K562 (cell line): ENCODE measurements at regions not wholly inside any gene's neighbourhood (a gene's known extent, or its start where the extent isn't known, plus 50 kb on each side); places are given as distances from the start of the nearest gene placed in this dataset.
"Not testable (repeated sequence)": the region's sequence is repeated elsewhere in the genome, so short reads cannot be mapped to it uniquely, and the experiment has no call there.

ENCODE experiments used
- CEBPG ChIP-seq, 3 experiments: fragments of 200-800 bp in 1 of 3; sonication (Bioruptor generic) in 1 of 3; sonication (generic) in 1 of 3; formaldehyde crosslinking in 1 of 3; IDR thresholded peaks in 2 of 3; conservative IDR thresholded peaks in 1 of 3; 2 replicates each; pipeline versions ENCODE4 v1.6.1 to v1.8.0; 2016 to 2022; ENCODE audit warnings: missing compliant biosample characterization in 2 of 3, missing genetic modification characterization in 2 of 3, mild to moderate bottlenecking in 1 of 3, missing genetic modification reagents in 1 of 3
- GABPA ChIP-seq: fragments of 200-800 bp; sonication (Bioruptor generic); conservative IDR thresholded peaks from 2 replicates; pipeline ENCODE4 v1.6.1; 2016; ENCODE audit warnings: low read depth, missing genetic modification characterization, missing compliant biosample characterization
- GABPB1 ChIP-seq: sonication (generic); formaldehyde crosslinking; IDR thresholded peaks from 2 replicates; pipeline ENCODE4 v1.8.0; 2022; ENCODE audit warnings: mild to moderate bottlenecking, missing genetic modification reagents
- JUNB ChIP-seq: fragments of 450-650 bp; formaldehyde crosslinking; conservative IDR thresholded peaks from 2 replicates; pipeline ENCODE4 v1.4.0; 2020; ENCODE audit warnings: mild to moderate bottlenecking
- PCBP1 ChIP-seq: fragments of 200-400 bp; formaldehyde crosslinking; IDR thresholded peaks from 2 replicates; pipeline ENCODE4 v1.6.1; 2018; ENCODE audit warnings: mild to moderate bottlenecking, low read depth, low read length; ENCODE audit not compliant: poor library complexity, severe bottlenecking
- RBBP5 ChIP-seq: fragments of 200-600 bp; sonication (generic); IDR thresholded peaks from 2 replicates; pipeline ENCODE4 v1.6.1; 2012; ENCODE audit warnings: borderline replicate concordance, mild to moderate bottlenecking, low read length, control low read depth, inconsistent platforms; ENCODE audit not compliant: insufficient read depth, poor library complexity, severe bottlenecking
- SMAD1 ChIP-seq: fragments of 150-350 bp; IDR thresholded peaks from 2 replicates; pipeline ENCODE4 v1.6.1; 2014; ENCODE audit warnings: low read length, low read depth; ENCODE audit not compliant: partially characterized antibody
- TEAD4 ChIP-seq, 2 experiments: sonication (generic) in 1 of 2; formaldehyde crosslinking in 1 of 2; IDR thresholded peaks; 2 replicates each; pipeline versions ENCODE4 v1.6.1 to v1.8.0; 2012 to 2022; ENCODE audit warnings: borderline replicate concordance in 1 of 2, inconsistent platforms in 1 of 2, low read length in 1 of 2, mild to moderate bottlenecking in 1 of 2, missing genetic modification reagents in 1 of 2
- ZNF561 ChIP-seq: fragments of 450-650 bp; formaldehyde crosslinking; conservative IDR thresholded peaks from 2 replicates; pipeline ENCODE4 v1.4.0; 2020; ENCODE audit warnings: mild to moderate bottlenecking, moderate library complexity
- TF ChIP-seq, protein P1 (sequence below): IDR thresholded peaks from 3 replicates; pipeline ENCODE4 v1.6.1; 2011; ENCODE audit warnings: borderline replicate concordance, mild to moderate bottlenecking; ENCODE audit not compliant: insufficient read length, insufficient read depth
- TF ChIP-seq, protein P2 (sequence below), 2 experiments: IDR thresholded peaks in 1 of 2; conservative IDR thresholded peaks in 1 of 2; 2 replicates each; pipeline ENCODE4 v1.6.1; 2016; ENCODE audit warnings: low read depth in 2 of 2, mild to moderate bottlenecking in 1 of 2, missing compliant biosample characterization in 1 of 2, missing genetic modification characterization in 1 of 2, moderate library complexity in 1 of 2

GRCh38 chr1:224839648-224840300 lies 89.7 kb upstream of the DNAH14 start:
- not testable (repeated sequence) for TF ChIP-seq PCBP1; JUNB (CRISPR knock-in tag); RBBP5; GABPB1 (CRISPR knock-in tag); CEBPG (CRISPR knock-in tag; IDR thresholded peaks at IDR 0.05); CEBPG (tag; conservative IDR thresholded peaks at IDR 0.05 in 1 of 2, IDR thresholded peaks at IDR 0.05 in 1 of 2); SMAD1; GABPA (tag); TEAD4 (IDR thresholded peaks at IDR 0.05; ENCODE audit: low read length); TEAD4 (CRISPR knock-in tag; IDR thresholded peaks at IDR 0.05; ENCODE audit: borderline replicate concordance); ZNF561 (CRISPR knock-in tag)
- TF ChIP-seq, protein P1, sequence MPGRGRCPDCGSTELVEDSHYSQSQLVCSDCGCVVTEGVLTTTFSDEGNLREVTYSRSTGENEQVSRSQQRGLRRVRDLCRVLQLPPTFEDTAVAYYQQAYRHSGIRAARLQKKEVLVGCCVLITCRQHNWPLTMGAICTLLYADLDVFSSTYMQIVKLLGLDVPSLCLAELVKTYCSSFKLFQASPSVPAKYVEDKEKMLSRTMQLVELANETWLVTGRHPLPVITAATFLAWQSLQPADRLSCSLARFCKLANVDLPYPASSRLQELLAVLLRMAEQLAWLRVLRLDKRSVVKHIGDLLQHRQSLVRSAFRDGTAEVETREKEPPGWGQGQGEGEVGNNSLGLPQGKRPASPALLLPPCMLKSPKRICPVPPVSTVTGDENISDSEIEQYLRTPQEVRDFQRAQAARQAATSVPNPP, result not testable (repeated sequence)
- TF ChIP-seq, protein P2, sequence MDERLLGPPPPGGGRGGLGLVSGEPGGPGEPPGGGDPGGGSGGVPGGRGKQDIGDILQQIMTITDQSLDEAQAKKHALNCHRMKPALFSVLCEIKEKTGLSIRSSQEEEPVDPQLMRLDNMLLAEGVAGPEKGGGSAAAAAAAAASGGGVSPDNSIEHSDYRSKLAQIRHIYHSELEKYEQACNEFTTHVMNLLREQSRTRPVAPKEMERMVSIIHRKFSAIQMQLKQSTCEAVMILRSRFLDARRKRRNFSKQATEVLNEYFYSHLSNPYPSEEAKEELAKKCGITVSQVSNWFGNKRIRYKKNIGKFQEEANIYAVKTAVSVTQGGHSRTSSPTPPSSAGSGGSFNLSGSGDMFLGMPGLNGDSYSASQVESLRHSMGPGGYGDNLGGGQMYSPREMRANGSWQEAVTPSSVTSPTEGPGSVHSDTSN (CRISPR knock-in tag; IDR thresholded peaks at IDR 0.05; ENCODE audit: low read depth), result not testable (repeated sequence)
- TF ChIP-seq, protein P2 (tag; conservative IDR thresholded peaks at IDR 0.05; ENCODE audit: low read depth), result not testable (repeated sequence)
